DMS 273 treated with DMSO at 0.1 percent for 48 hours (cell line): ENCODE measurements at regions not wholly inside any gene's neighbourhood (a gene's known extent, or its start where the extent isn't known, plus 50 kb on each side); places are given as distances from the start of the nearest gene placed in this dataset.

Source experiments
- DNase-seq: peaks from one replicate; lab custom pipeline; 2025; lab: John Stamatoyannopoulos, UW

DNA sequence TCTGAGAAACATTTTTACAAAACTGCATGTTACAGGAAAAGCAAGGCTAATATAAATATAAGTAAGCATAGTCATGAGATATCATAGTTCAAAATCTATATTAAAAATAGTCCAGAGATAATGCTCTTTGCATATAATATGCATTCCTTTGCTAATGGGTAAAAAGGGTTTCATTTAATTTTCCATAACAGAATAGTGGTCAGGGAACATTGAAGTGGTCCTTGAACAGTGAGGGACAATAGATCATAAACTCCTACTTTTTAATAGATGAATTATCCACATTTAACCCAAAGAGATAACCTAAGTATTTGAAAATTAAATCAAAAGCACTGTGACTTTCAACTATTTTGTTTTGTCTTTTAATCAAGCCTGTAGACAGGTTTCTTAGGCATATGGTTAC lies 243.1 kb upstream of the ADGRB3 start:
- DNase-seq, result no peak

- no peak for DNase-seq
Observed at GRCh38 chr6:68372991-68373390, 262.1 kb upstream of the ADGRB3 start.

DNA sequence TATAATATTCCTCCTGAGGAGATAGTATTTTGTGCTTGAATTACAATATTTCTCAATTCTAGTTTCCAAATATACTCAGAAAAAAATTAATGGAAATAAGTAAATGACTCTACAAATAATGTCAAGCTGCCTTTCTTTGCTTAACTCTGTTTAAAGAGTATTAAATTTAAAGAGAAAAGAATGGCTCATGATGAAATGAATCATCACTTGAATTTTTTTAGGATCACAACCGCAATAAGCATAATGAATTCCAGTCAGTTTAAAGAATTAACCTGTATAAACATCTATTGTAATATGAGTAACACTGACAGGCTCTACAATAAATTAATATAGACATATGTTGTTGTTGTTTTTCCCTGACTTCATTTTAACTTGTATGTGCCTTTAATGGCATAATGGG lies 266.2 kb upstream of the ADGRB3 start:
- DNase-seq, result no peak

- DNase-seq, result no peak
Observed at GRCh38 chr6:68364271-68364805, 270.7 kb upstream of the ADGRB3 start.

- DNase-seq, result peak; percentile 30
Observed at GRCh38 chr6:68343901-68344300, 291.2 kb upstream of the ADGRB3 start.

DNA sequence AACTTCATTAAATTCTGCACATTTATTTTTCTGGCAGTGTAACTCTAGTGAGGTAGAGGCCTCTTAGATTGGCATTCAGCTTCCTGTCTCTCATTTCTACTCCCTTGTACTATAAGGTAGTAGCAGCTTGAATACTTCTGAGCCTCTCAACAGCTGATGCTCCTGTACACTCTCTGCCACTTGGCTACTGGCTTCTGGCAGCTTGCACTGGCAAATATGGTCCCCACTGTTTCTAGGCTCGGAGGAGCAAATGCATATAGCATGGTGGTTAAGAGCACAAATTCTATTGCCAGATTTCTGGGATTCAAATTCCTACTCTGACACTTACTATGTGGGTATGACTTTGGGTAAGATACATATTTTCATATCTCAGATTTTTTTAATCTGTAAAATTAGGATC lies 292.8 kb upstream of the ADGRB3 start:
- DNase-seq, result no peak

DNA sequence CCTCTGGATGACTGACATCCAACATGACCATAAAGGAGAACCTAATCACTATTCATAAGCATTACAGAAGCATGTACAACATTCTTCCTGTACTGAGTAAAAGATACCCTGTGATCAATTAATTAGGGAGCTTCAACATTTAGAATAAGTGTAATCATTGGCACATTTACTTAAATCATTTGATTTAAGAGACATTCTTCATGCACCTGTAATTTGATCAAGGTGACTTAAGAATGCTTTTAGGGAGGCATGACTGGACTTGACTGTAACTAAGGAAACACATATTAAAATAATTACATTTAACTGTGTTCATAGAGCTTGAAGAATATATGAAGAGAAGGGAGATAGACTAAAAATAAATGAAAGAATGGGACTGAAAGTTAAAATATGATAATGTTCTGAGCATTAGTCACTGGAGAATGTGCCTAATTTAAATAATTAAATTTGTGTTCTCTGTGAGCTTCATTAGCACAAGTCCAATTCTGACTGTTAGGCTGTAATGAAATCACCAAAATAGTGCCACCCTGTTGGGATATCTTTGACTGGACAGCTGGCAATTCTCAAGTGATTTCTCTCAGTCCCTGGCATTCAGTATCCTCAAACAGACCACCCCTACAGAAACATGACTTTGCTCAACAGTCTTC lies 295.5 kb upstream of the ADGRB3 start:
- DNase-seq, result no peak

DNA sequence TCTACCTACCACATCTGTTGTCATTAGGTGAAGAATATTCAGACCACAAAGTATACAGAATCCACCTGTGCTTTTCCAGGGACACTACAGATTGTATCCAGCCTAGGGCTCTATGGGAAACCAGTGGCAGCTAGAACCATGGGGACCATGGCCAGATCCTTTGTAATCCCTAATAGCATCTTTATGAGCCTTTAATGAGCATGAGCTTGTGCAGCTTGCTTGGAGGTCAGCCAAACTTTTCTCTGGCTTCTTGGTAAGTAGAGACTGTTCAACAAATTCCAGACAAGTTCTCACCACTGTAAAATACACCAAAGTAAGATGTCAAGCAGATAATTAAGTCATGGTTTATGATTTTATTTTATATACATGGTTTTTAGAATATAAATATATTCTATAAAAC lies 301.6 kb upstream of the ADGRB3 start:
- no peak for DNase-seq

- DNase-seq, result no peak
Observed at GRCh38 chr6:68328156-68328555, 306.9 kb upstream of the ADGRB3 start.

DNA sequence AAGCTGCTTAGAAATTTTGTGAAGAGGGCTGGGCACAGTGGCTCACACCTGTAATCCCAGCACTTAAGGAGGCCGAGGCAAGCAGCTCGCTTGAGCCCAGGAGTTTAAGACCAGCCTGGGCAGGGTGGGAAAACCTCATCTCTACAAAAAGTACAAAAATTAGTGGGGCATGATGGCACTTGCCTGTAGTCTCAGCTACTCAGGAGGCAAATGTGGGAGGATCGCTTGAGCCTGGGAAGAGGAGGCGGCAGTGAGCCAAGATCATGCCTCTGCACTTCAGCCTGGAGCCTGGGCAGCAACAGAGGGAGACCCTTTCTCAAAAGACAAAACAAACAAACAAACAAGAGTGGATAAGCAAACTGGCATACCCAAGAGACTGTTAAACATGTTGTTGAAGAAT lies 308.3 kb upstream of the ADGRB3 start:
- DNase-seq, result no peak

DNA sequence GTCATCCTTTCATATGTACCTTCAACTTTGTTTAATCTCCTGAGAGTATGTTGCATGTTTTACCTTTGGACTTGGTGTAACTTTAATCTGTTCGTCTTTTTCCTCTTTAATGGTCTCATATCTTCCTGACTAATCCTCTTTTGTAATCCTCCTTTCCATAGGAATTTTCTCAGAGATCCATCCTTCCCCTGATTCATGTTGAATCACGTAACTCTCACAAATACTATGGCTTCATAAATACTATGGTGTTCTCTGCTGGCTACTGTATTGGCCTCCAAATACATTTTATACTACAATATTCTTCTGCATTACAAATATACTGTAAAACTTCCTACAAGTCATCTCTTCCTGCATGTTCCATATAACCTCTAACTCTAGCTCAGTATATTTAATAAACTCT lies 317.7 kb upstream of the ADGRB3 start:
- DNase-seq, result no peak

GRCh38 chr6:68313911-68314310 lies 321.2 kb upstream of the ADGRB3 start:
- DNase-seq, result no peak

DNA sequence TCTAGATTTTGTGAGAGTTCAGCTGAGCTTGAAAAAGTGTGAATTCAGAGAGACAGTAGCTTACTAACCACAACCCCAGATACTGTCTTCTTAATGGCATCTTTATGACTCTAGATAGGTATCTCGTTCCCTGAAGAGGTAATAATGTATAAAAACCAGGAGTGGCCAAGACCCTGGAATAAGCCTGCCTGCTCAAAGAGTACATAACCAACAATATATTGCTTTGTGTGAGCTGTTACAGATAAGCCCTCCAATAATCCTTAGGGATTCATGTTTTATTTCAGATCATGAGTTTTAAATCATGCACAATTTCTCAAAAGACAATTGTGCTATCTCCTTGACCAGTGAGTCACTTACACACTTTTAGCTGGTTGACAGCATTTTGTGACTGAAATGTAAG lies 327.8 kb upstream of the ADGRB3 start:
- DNase-seq, result no peak

DNA sequence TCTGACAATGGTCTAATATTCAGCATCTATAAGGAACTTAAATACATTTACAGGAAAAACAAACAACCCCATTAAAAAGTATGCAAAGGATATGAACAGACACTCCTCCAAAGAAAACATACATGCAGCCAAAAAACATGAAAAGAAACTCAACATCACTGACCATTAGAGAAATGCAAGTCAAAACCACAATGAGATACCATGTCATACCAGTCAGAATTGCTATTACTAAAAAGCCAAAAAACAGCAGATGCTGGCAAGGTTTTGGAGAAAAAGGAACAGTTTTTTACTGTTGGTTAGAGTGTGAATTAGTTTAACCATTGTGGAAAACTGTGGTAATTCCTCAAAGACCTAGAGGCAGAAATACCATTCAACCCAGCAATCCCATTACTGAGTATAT lies 339.0 kb upstream of the ADGRB3 start:
- no peak for DNase-seq

GRCh38 chr6:68282646-68283045 lies 352.4 kb upstream of the ADGRB3 start:
- DNase-seq, result no peak

DNA sequence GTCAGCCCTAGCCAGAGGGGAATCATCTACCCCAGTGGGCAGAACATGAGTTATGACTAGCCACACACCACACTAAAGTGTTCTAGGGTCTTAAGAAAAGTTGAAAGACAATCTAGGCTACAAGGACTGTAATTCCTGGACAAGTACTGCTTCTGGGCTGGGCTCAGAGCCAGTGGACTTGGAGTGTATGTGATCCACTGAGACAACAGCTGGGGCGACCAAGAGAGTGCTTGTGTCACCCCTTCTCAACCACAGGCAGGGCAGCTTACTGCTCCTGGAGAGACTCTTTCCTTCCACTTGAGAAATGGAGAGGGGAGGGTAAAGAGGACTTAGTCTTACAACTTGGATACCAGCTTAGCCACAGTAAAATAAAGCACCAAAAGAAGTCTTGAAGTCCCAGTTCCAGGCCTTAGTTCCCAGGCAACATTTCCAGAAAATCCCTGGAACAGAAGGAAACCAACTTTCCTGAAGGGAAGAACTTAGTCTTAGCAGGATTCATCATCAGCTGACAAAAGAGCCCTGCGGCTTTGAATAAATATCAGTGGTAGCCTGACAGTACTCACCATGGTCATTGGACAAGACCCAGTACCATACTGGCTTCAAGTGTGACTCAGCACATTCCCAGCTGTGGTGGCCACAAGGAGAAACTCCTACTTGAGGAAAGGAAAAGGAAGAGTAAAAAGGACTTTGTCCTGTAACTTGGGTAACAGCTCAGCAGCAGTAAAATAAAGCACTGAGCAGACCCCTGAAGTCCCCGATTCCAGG lies 355.1 kb upstream of the ADGRB3 start:
- no peak for DNase-seq

DNA sequence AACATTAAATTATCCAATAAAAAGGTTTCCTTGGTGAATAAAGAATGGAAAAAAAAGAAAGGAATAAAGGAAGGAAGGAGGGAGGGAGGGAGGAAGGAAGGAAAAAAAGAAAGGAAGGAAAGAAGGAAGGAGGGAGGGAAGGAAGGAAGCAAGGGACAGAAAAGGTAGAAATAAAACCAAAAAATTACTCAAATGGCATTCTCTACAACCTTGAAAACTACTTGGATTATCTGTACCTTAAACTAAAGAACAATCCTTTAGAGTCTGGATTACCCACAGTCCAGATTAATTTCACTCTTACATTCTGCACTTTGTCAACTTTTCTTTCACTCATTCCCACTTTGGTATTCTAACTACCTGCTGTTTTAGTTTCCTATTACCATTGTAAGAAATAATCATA lies 361.8 kb upstream of the ADGRB3 start:
- no peak for DNase-seq

DNA sequence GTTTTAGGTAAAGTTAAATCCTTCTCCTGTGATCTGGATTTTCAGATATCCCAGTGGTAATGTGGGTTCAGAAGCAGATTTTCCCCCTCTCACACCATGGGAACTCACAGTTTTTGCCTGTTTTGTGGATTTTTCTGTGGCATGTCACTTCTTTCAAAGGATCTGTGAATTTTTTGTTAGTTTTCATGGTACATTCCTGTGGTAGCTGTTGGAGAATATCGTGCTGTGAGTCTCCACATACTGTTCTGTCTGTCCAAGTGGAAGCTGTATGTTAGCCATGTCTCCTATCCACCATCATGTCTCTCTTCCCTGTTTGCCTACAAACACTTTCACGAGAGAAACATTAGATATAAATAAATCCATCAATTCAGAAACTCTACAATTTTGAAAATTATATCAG lies 378.7 kb upstream of the ADGRB3 start:
- no peak for DNase-seq

GRCh38 chr6:68252632-68253031 lies 382.4 kb upstream of the ADGRB3 start:
- DNase-seq, result no peak

DNA sequence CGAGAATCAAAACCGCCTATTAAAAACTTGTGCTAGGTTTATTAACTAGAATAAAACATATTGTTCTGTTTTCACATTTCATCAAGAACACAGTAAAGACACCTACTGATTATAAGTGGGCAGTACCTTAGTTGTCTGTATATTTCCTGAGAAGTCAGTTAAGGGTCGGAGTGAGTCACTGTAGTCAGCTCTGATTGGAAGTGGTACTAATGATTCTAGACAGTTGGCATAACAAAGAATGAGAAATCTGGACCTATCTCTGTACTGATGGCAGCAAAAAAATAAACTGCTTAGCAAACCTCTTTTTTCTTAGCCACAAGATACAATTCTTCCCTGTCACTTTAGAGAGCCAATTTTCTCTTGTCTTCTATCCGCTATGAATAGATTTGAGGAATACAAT lies 387.3 kb upstream of the ADGRB3 start:
- DNase-seq, result no peak

DNA sequence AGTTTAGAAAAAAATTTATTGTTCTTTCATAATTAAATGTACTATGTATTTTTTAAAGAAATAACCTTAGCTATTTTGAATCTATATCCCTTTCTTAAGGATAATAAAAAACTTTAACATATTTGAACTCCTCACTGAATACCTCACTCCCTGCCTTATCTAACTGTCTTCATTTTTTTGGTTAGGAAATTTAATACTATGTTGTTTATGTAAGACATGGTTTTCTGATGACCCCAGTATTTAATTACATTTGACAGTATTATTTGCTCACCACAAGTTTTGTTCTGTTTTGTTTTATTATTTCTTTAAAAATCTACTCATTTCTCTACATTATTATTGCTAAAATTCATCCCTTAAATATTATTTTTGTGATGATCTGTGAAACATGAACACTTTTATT lies 394.4 kb upstream of the ADGRB3 start:
- no peak for DNase-seq

- DNase-seq, result no peak
Observed at GRCh38 chr6:68239034-68239433, 396.0 kb upstream of the ADGRB3 start.

DNA sequence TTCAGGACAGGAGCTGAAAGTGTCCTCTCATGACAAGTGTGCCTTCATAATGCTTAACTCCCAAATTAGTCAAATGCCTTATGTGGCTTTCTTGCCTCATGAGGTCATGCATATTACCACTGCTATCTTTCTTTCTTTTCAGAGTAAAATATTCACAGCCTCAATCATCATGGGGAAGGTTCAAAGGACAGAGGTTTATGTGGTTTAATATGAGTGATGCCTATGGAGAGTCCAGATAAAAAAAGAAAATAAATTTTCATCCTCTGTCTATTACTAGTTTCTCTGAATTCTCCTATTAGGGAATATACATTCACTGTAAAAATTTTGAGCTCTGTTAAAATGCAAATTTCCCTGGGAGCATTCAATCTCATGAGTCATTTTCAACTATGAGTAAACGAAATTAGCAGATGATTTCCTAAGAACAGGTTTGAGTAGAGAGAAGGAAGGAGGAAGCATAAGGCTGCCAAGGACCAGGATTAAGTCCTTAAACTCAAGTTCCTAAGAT lies 396.9 kb upstream of the ADGRB3 start:
- no peak for DNase-seq

DNA sequence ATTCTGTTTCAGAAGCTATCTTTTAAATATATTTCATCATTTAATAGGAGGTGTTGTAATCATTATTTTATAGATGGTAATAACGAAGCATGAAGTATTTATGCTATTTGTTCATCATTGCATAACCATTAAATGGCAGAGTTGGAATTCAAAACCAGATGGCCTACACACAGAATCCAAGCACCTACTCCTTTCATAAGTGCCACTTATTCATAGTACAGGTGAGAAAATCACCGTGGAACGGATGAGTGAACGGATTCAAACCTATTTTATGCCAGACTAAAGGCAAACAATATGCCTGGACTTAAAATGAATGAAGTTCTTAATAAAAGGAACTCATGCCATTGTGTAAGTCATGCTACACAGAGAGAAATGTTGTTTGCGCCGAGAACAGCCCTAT lies 397.9 kb upstream of the ADGRB3 start:
- DNase-seq, result no peak
